Activated T-cell treated with anti-CD3 and anti-CD28 coated beads for 48 hours (primary cell): ENCODE measurements at regions not wholly inside any gene's neighbourhood (a gene's known extent, or its start where the extent isn't known, plus 50 kb on each side); places are given as distances from the start of the nearest gene placed in this dataset.

ENCODE experiments used
- DNase-seq: peaks from one replicate; pipeline ENCODE4 v3.0.0-alpha.2; 2020; ENCODE audit warnings: low read depth

GRCh38 chr14:94682736-94683135 lies 70.5 kb downstream of the SERPINA3 start:
- DNase-seq: no peak

- DNase-seq: no peak
Measured at GRCh38 chr14:94682061-94682516, 69.9 kb downstream of the SERPINA3 start.

- no peak for DNase-seq
Measured at GRCh38 chr14:94681300-94682060, 69.3 kb downstream of the SERPINA3 start.

- DNase-seq: no peak
Measured at GRCh38 chr14:94680862-94681288, 68.7 kb downstream of the SERPINA3 start.

- no peak for DNase-seq
Measured at GRCh38 chr14:94679937-94680861, 68.0 kb downstream of the SERPINA3 start.

- no peak for DNase-seq
Measured at GRCh38 chr14:94679106-94679810, 67.1 kb downstream of the SERPINA3 start.

GRCh38 chr14:94677747-94678146 lies 65.6 kb downstream of the SERPINA3 start:
- DNase-seq: no peak

- no peak for DNase-seq
Measured at GRCh38 chr14:94677213-94677612, 65.0 kb downstream of the SERPINA3 start.

GRCh38 chr14:94676495-94677185 lies 64.4 kb downstream of the SERPINA3 start:
- no peak for DNase-seq

- no peak for DNase-seq
Measured at GRCh38 chr14:94675036-94675435, 62.8 kb downstream of the SERPINA3 start.

GRCh38 chr14:94673781-94674231 lies 61.6 kb downstream of the SERPINA3 start:
- DNase-seq: no peak
